Inferior parietal cortex (tissue), 1 donor: ENCODE measurements at regions not wholly inside any gene's neighbourhood (a gene's known extent, or its start where the extent isn't known, plus 50 kb on each side); places are given as distances from the start of the nearest gene placed in this dataset.
A peak's percentile ranks its signal among the peaks of the same experiment; 100 is the strongest.
"Not testable (repeated sequence)": the region's sequence is repeated elsewhere in the genome, so short reads cannot be mapped to it uniquely, and the experiment has no call there.

Source experiments
- DNase-seq: peaks from one replicate; pipeline ENCODE4 v3.0.0-alpha.2; 2016; ENCODE audit errors: extremely low spot score

- DNase-seq, result no peak
Observed at GRCh38 chr14:76699209-76699938, 61.9 kb upstream of the VASH1 start.

GRCh38 chr14:76699939-76700590 is 61.2 kb upstream of the VASH1 start:
- no peak for DNase-seq

- DNase-seq, result no peak
Observed at GRCh38 chr14:76701436-76701835, 59.8 kb upstream of the VASH1 start.

- no peak for DNase-seq
Observed at GRCh38 chr14:76701981-76702380, 59.3 kb upstream of the VASH1 start.

- DNase-seq, result no peak
Observed at GRCh38 chr14:76705214-76705613, 56.1 kb upstream of the VASH1 start.

- not testable (repeated sequence) for DNase-seq
Observed at GRCh38 chr14:76706207-76706606, 55.1 kb upstream of the VASH1 start.

GRCh38 chr14:76706811-76707210 is 54.5 kb upstream of the VASH1 start:
- DNase-seq, result no peak

- DNase-seq, result no peak
Observed at GRCh38 chr14:76708028-76708427, 53.2 kb upstream of the VASH1 start.

- no peak for DNase-seq
Observed at GRCh38 chr14:76708771-76709170, 52.5 kb upstream of the VASH1 start.

GRCh38 chr14:76710056-76711010 is 50.9 kb upstream of the VASH1 start:
- DNase-seq, result peak; percentile 89
